ENCODE measurements at regions not wholly inside any gene's neighbourhood (a gene's known extent, or its start where the extent isn't known, plus 50 kb on each side); places are given as distances from the start of the nearest gene placed in this dataset.

GRCh38 chrX:11913001-11913400 is 155.0 kb downstream of the MSL3 start:
- no peak overlapping the region for H3K27ac ChIP-seq (ENCODE audit: low read depth in 2 of 2, low read length in 2 of 2)
- no peak overlapping the region for H3K4me3 ChIP-seq (ENCODE audit: low read length in 3 of 3)
- DNase-seq (no peak), FAIRE-seq (no peak)
- H3K36me3 ChIP-seq (ENCODE audit: control insufficient read depth in 2 of 3, insufficient read depth in 3 of 3, low read length in 3 of 3) = no peaks in the 10 kb centered on the region
- intact Hi-C loops (cut with DNase I) = no loop called here
- TF ChIP-seq CTCF (IDR thresholded peaks at IDR 0.05; ENCODE audit: borderline replicate concordance, extremely low read depth, insufficient read depth) = no peak
- no peak overlapping the region for H3K9ac ChIP-seq (ENCODE audit: low read length in 3 of 3)
- H3K9me3 ChIP-seq (ENCODE audit: control insufficient read depth in 2 of 3, insufficient read depth in 1 of 3, low read length in 3 of 3) = no peaks in the 10 kb centered on the region
- no peaks in the 10 kb centered on the region for H3K27me3 ChIP-seq (ENCODE audit: control insufficient read depth, insufficient read depth, low read length)
- H3K4me1 ChIP-seq (ENCODE audit: control insufficient read depth in 2 of 3, insufficient read depth in 2 of 3, low read depth in 1 of 3, low read length in 3 of 3) = no peaks in the 10 kb centered on the region

- H3K9ac ChIP-seq (ENCODE audit: low read length in 3 of 3) = no peak overlapping the region
- H3K36me3 ChIP-seq (ENCODE audit: control insufficient read depth in 2 of 3, insufficient read depth in 3 of 3, low read length in 3 of 3) = no peaks in the 10 kb centered on the region
- no peak for FAIRE-seq
- intact Hi-C loops (cut with DNase I) = no loop called here
- no peaks in the 10 kb centered on the region for H3K9me3 ChIP-seq (ENCODE audit: control insufficient read depth in 2 of 3, insufficient read depth in 1 of 3, low read length in 3 of 3)
- DNase-seq = peak in 1 of 5 donors; percentile 1
- no peak overlapping the region for H3K27ac ChIP-seq (ENCODE audit: low read depth in 2 of 2, low read length in 2 of 2)
- H3K27me3 ChIP-seq (ENCODE audit: control insufficient read depth, insufficient read depth, low read length) = no peaks in the 10 kb centered on the region
- H3K4me1 ChIP-seq (ENCODE audit: control insufficient read depth in 2 of 3, insufficient read depth in 2 of 3, low read depth in 1 of 3, low read length in 3 of 3) = no peaks in the 10 kb centered on the region
- no peak overlapping the region for H3K4me3 ChIP-seq (ENCODE audit: low read length in 3 of 3)
- no peak for TF ChIP-seq CTCF (IDR thresholded peaks at IDR 0.05; ENCODE audit: borderline replicate concordance, extremely low read depth, insufficient read depth)
Measured at GRCh38 chrX:11929476-11929875, 171.4 kb downstream of the MSL3 start.

- no peaks in the 10 kb centered on the region for H3K4me1 ChIP-seq (ENCODE audit: control insufficient read depth in 2 of 3, insufficient read depth in 2 of 3, low read depth in 1 of 3, low read length in 3 of 3)
- no peaks in the 10 kb centered on the region for H3K36me3 ChIP-seq (ENCODE audit: control insufficient read depth in 2 of 3, insufficient read depth in 3 of 3, low read length in 3 of 3)
- FAIRE-seq = no peak
- TF ChIP-seq CTCF (IDR thresholded peaks at IDR 0.05; ENCODE audit: borderline replicate concordance, extremely low read depth, insufficient read depth) = no peak
- no peaks in the 10 kb centered on the region for H3K9me3 ChIP-seq (ENCODE audit: control insufficient read depth in 2 of 3, insufficient read depth in 1 of 3, low read length in 3 of 3)
- intact Hi-C loops (cut with DNase I) = no loop called here
- H3K27ac ChIP-seq (ENCODE audit: low read depth in 2 of 2, low read length in 2 of 2) = no peak overlapping the region
- no peak overlapping the region for H3K4me3 ChIP-seq (ENCODE audit: low read length in 3 of 3)
- no peak overlapping the region for H3K9ac ChIP-seq (ENCODE audit: low read length in 3 of 3)
- DNase-seq = no peak
- H3K27me3 ChIP-seq (ENCODE audit: control insufficient read depth, insufficient read depth, low read length) = no peaks in the 10 kb centered on the region
Measured at GRCh38 chrX:11932423-11932822, 174.4 kb downstream of the MSL3 start.

GRCh38 chrX:11934089-11934488 is 176.1 kb downstream of the MSL3 start:
- no peak overlapping the region for H3K9ac ChIP-seq (ENCODE audit: low read length in 3 of 3)
- H3K27me3 ChIP-seq (ENCODE audit: control insufficient read depth, insufficient read depth, low read length) = no peaks in the 10 kb centered on the region
- no peak overlapping the region for H3K4me3 ChIP-seq (ENCODE audit: low read length in 3 of 3)
- TF ChIP-seq CTCF (IDR thresholded peaks at IDR 0.05; ENCODE audit: borderline replicate concordance, extremely low read depth, insufficient read depth) = no peak
- DNase-seq = no peak
- H3K9me3 ChIP-seq (ENCODE audit: control insufficient read depth in 2 of 3, insufficient read depth in 1 of 3, low read length in 3 of 3) = no peaks in the 10 kb centered on the region
- intact Hi-C loops (cut with DNase I) = no loop called here
- no peak overlapping the region for H3K27ac ChIP-seq (ENCODE audit: low read depth in 2 of 2, low read length in 2 of 2)
- no peaks in the 10 kb centered on the region for H3K36me3 ChIP-seq (ENCODE audit: control insufficient read depth in 2 of 3, insufficient read depth in 3 of 3, low read length in 3 of 3)
- FAIRE-seq = no peak
- no peaks in the 10 kb centered on the region for H3K4me1 ChIP-seq (ENCODE audit: control insufficient read depth in 2 of 3, insufficient read depth in 2 of 3, low read depth in 1 of 3, low read length in 3 of 3)
